Panc1 (cell line): ENCODE measurements at regions not wholly inside any gene's neighbourhood (a gene's known extent, or its start where the extent isn't known, plus 50 kb on each side); places are given as distances from the start of the nearest gene placed in this dataset.

Source experiments
- ATAC-seq: fragments of 200-7000 bp; cut with Tn5 transposase; 2 replicates; pipeline ENCODE4 v1.9.1; 2020; ENCODE audit warnings: mild to moderate bottlenecking, moderate library complexity
- BruUV-seq: library from RNA; stranded (reverse); fragments of 400-500 nt; replicated peaks from 2 replicates; lab custom pipeline; 2021; lab: Mats Ljungman, UMichigan
- CTCF ChIA-PET: fragments of 300-600 bp; sonication (Branson Sonifier 250); formaldehyde crosslinking; loops from one replicate; lab custom pipeline; 2022; ENCODE audit warnings: antibody characterized with exemption; lab: Charles Lee
- POLR2A ChIA-PET: fragments of 300-600 bp; sonication (Branson Sonifier 250); formaldehyde crosslinking; loops from one replicate; lab custom pipeline; 2022; ENCODE audit warnings: antibody characterized with exemption; lab: Charles Lee
- DNase-seq: peaks from one replicate; pipeline ENCODE4 v3.0.0-alpha.2; 2010; ENCODE audit warnings: low read depth, low spot score
- H3K27ac ChIP-seq: 2 replicates; pipeline ENCODE4 v1.5.1; 2011; ENCODE audit warnings: mild to moderate bottlenecking, low read length, inconsistent platforms
- H3K27me3 ChIP-seq: fragments of 200-500 bp; sonication (Bioruptor generic); 2 replicates; pipeline ENCODE4 v1.6.0; 2014; ENCODE audit warnings: low read length, inconsistent platforms; ENCODE audit not compliant: control insufficient read depth, insufficient read depth
- H3K36me3 ChIP-seq: fragments of 200-500 bp; sonication (Bioruptor generic); 2 replicates; pipeline ENCODE4 v1.5.1; 2014; ENCODE audit warnings: inconsistent platforms, mild to moderate bottlenecking, low read length, moderate library complexity; ENCODE audit not compliant: control insufficient read depth, insufficient read depth
- H3K4me1 ChIP-seq: 2 replicates; pipeline ENCODE4 v1.5.1; 2011; ENCODE audit warnings: inconsistent platforms, mild to moderate bottlenecking, low read length, moderate library complexity; ENCODE audit not compliant: control insufficient read depth, insufficient read depth
- H3K4me3 ChIP-seq, 2 experiments: 2 replicates each; pipeline ENCODE4 v1.5.1; 2011 to 2012; ENCODE audit warnings: low read depth in 2 of 2, low read length in 2 of 2, mild to moderate bottlenecking in 2 of 2, inconsistent platforms in 1 of 2, moderate library complexity in 1 of 2
- H3K9me3 ChIP-seq: fragments of 200-500 bp; sonication (Bioruptor generic); 2 replicates; pipeline ENCODE4 v1.5.1; 2014; ENCODE audit warnings: low read depth, mild to moderate bottlenecking, inconsistent platforms, low read length, moderate library complexity; ENCODE audit not compliant: control insufficient read depth, insufficient read depth
- POLR2AphosphoS5 ChIP-seq: IDR thresholded peaks from 2 replicates; pipeline ENCODE4 v1.6.1; 2012; ENCODE audit warnings: mild to moderate bottlenecking, low read depth, low read length, moderate library complexity
- SIN3A ChIP-seq: IDR thresholded peaks from 2 replicates; pipeline ENCODE4 v1.6.1; 2012; ENCODE audit warnings: low read depth, mild to moderate bottlenecking, low read length, moderate library complexity, borderline replicate concordance; ENCODE audit not compliant: insufficient read depth
- TCF7L2 ChIP-seq: IDR thresholded peaks from 2 replicates; pipeline ENCODE4 v1.6.1; 2011; ENCODE audit warnings: mild to moderate bottlenecking, low read depth, low read length, inconsistent platforms
- in situ Hi-C: cut with HindIII; loops from 2 replicates; pipeline ENCODE4 v1.10.0; 2016; ENCODE audit warnings: low sequenced_read_pairs, low pct_unique_long_range_greater_than_20kb
- intact Hi-C: fragments of 100-400 bp; cut with micrococcal nuclease; formaldehyde crosslinking; loops from one replicate; pipeline ENCODE4 v1.10.0; 2022; ENCODE audit not compliant: unreplicated experiment
- TF ChIP-seq, protein P1 (sequence below): fragments of 450-650 bp; IDR thresholded peaks from 2 replicates; pipeline ENCODE4 v1.5.1; 2017; ENCODE audit warnings: mild to moderate bottlenecking
- TF ChIP-seq, protein P2 (sequence below), 2 experiments: IDR thresholded peaks; 2 replicates each; pipeline ENCODE4 v1.6.1; 2011 to 2012; ENCODE audit warnings: low read depth in 2 of 2, control low read depth in 1 of 2, low read length in 1 of 2, mild to moderate bottlenecking in 1 of 2, moderate library complexity in 1 of 2; ENCODE audit not compliant: insufficient read depth in 1 of 2

DNA sequence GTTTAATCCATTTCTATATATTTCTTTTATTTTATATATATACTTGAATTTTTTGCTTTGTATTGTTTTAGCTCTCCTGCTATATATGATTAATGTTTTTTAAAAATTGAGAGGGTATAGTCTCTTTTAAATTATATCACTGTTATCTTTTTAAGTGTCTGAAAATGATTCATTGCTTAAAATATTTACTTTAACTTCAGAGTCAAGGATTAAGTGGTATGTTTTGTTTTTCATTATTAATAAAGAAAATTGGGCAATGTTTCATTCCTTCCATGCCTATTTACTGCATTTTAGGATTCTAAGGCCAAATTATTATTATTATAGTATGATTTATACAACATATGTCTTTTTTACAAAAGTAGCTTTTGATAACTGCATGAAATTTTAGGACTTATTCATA, 67.2 kb upstream of the THSD7A start:
- TF ChIP-seq POLR2AphosphoS5 (no peak), TCF7L2 (no peak), SIN3A (no peak)
- TF ChIP-seq, protein P1, sequence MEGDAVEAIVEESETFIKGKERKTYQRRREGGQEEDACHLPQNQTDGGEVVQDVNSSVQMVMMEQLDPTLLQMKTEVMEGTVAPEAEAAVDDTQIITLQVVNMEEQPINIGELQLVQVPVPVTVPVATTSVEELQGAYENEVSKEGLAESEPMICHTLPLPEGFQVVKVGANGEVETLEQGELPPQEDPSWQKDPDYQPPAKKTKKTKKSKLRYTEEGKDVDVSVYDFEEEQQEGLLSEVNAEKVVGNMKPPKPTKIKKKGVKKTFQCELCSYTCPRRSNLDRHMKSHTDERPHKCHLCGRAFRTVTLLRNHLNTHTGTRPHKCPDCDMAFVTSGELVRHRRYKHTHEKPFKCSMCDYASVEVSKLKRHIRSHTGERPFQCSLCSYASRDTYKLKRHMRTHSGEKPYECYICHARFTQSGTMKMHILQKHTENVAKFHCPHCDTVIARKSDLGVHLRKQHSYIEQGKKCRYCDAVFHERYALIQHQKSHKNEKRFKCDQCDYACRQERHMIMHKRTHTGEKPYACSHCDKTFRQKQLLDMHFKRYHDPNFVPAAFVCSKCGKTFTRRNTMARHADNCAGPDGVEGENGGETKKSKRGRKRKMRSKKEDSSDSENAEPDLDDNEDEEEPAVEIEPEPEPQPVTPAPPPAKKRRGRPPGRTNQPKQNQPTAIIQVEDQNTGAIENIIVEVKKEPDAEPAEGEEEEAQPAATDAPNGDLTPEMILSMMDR, result no peak
- TF ChIP-seq, protein P2, sequence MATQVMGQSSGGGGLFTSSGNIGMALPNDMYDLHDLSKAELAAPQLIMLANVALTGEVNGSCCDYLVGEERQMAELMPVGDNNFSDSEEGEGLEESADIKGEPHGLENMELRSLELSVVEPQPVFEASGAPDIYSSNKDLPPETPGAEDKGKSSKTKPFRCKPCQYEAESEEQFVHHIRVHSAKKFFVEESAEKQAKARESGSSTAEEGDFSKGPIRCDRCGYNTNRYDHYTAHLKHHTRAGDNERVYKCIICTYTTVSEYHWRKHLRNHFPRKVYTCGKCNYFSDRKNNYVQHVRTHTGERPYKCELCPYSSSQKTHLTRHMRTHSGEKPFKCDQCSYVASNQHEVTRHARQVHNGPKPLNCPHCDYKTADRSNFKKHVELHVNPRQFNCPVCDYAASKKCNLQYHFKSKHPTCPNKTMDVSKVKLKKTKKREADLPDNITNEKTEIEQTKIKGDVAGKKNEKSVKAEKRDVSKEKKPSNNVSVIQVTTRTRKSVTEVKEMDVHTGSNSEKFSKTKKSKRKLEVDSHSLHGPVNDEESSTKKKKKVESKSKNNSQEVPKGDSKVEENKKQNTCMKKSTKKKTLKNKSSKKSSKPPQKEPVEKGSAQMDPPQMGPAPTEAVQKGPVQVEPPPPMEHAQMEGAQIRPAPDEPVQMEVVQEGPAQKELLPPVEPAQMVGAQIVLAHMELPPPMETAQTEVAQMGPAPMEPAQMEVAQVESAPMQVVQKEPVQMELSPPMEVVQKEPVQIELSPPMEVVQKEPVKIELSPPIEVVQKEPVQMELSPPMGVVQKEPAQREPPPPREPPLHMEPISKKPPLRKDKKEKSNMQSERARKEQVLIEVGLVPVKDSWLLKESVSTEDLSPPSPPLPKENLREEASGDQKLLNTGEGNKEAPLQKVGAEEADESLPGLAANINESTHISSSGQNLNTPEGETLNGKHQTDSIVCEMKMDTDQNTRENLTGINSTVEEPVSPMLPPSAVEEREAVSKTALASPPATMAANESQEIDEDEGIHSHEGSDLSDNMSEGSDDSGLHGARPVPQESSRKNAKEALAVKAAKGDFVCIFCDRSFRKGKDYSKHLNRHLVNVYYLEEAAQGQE (IDR thresholded peaks at IDR 0.05; ENCODE audit: insufficient read depth in 1 of 2, low read depth in 2 of 2, low read length in 1 of 2), result no peak
- in situ Hi-C loops (no loop called here), intact Hi-C loops (no loop called here)
- Histone ChIP-seq H3K9me3 (0 out of 2 replicates have a peak, but pooled peaks cover 4% of the 10 kb centered on the region), H3K27ac (no peak overlapping the region; the same call in 1 of the 2 replicates), H3K4me3 (no peak overlapping the region), H3K36me3 (no peaks in the 10 kb centered on the region), H3K27me3 (no peaks in the 10 kb centered on the region), H3K4me1 (no peaks in the 10 kb centered on the region; the same call in 1 of the 2 replicates)
- CTCF ChIA-PET, result no interaction called here
- DNase-seq, result no peak
- no peak for ATAC-seq
- no TSS peak for BruUV-seq
- POLR2A ChIA-PET, result no interaction called here

DNA sequence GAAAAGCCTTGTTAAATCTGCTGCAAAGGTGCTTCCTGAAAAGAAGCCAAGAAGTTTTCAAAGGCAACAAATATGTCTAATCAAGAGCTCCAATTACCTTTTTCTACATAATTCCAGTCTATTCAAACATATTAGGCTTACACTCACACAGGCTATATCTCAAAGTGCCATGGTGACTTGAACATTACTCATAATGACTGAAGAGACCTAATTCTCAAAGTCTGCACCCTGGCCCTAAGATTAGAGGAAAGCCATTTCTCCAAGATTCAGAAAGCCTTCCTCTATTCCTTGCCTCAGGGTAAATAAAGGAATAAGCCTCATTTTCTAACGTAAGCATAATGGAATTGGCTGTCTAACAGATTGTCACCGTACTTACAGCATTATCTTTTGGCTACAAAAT, 78.3 kb upstream of the THSD7A start:
- Histone ChIP-seq H3K4me1 (no peaks in the 10 kb centered on the region), H3K4me3 (no peak overlapping the region), H3K9me3 (no peaks in the 10 kb centered on the region), H3K27me3 (no peaks in the 10 kb centered on the region), H3K36me3 (no peaks in the 10 kb centered on the region), H3K27ac (no peak overlapping the region)
- DNase-seq (no peak), ATAC-seq (no peak)
- in situ Hi-C loops, result no loop called here
- TF ChIP-seq, protein P2 (IDR thresholded peaks at IDR 0.05; ENCODE audit: insufficient read depth in 1 of 2, low read depth in 2 of 2, low read length in 1 of 2), result no peak
- TF ChIP-seq TCF7L2, result no peak
- TF ChIP-seq POLR2AphosphoS5, result no peak
- TF ChIP-seq SIN3A, result no peak
- TF ChIP-seq, protein P1, result no peak
- POLR2A ChIA-PET, result interaction anchor here (0.6 kb wide), 1 partner anchor 301 kb away, joined by 3 read pairs; the partner anchor contains the start of gene TMEM106B
- intact Hi-C loops, result no loop called here
- CTCF ChIA-PET, result no interaction called here
- no TSS peak for BruUV-seq
